Activated naive CD4-positive, alpha-beta T cell treated with anti-CD3 and anti-CD28 coated beads, Interleukin-2, amount 10 ng/mL, durations not matched to agents 7 days and 5 days (primary cell): ENCODE measurements at regions not wholly inside any gene's neighbourhood (a gene's known extent, or its start where the extent isn't known, plus 50 kb on each side); places are given as distances from the start of the nearest gene placed in this dataset.

Experiments used
- CTCF ChIA-PET: fragments of 350-600 bp; sonication (Branson Sonifier 250); formaldehyde crosslinking; loops from one replicate; lab custom pipeline; 2021; ENCODE audit warnings: antibody characterized with exemption; lab: Charles Lee
- DNase-seq: peaks from one replicate; pipeline ENCODE4 v3.0.0-alpha.2; 2020
- H3K27ac Mint-ChIP-seq: one replicate; pipeline ENCODE4 v1.8.0; 2021; ENCODE audit warnings: mild to moderate bottlenecking, moderate library complexity, mixed read lengths
- H3K27me3 Mint-ChIP-seq: one replicate; pipeline ENCODE4 v1.8.0; 2021; ENCODE audit warnings: mild to moderate bottlenecking, mixed read lengths
- H3K36me3 Mint-ChIP-seq: one replicate; pipeline ENCODE4 v1.8.0; 2021; ENCODE audit warnings: mixed read lengths
- H3K4me1 Mint-ChIP-seq: one replicate; pipeline ENCODE4 v1.8.0; 2021; ENCODE audit warnings: mixed read lengths
- H3K4me3 Mint-ChIP-seq: one replicate; pipeline ENCODE4 v1.8.0; 2021; ENCODE audit warnings: mild to moderate bottlenecking, moderate library complexity, mixed read lengths
- H3K9me3 Mint-ChIP-seq: one replicate; pipeline ENCODE4 v1.8.0; 2021; ENCODE audit warnings: mixed read lengths

GRCh38 chr9:106339882-106340281 is 523.1 kb upstream of the ZNF462 start:
- Mint-ChIP-seq H3K4me1 (no peaks in the 10 kb centered on the region), H3K9me3 (peaks cover 7% of the 10 kb centered on the region), H3K27me3 (no peaks in the 10 kb centered on the region), H3K36me3 (no peaks in the 10 kb centered on the region), H3K27ac (no peak overlapping the region), H3K4me3 (no peak overlapping the region)
- DNase-seq = no peak
- CTCF ChIA-PET = interaction anchor here (0.6 kb wide), 1 partner anchor 57 kb away, joined by 3 read pairs; no protein-coding TSS in a partner anchor

DNA sequence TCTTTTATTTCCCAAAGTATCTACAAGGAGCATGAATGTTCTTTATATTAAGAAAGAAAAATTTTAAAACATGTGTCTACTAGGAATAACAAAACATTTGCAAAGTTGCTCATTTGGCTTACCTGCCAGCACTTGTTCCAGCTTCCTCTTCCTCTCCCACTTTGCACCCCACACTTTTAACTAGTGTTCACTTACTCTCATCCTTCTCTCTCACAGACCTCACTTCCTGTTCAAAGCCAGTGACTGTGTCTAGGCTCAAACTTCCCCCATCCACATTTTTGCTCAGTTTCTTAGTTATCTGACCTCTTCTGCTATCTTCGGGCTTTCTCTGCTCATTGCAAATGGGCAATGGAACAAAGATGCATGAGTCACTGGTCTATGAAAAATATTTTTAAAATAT is 512.2 kb upstream of the ZNF462 start:
- H3K27ac Mint-ChIP-seq = no peak overlapping the region
- peaks cover 8% of the 10 kb centered on the region for H3K9me3 Mint-ChIP-seq
- no peak overlapping the region for H3K4me3 Mint-ChIP-seq
- DNase-seq = no peak
- CTCF ChIA-PET = no interaction called here
- no peaks in the 10 kb centered on the region for H3K4me1 Mint-ChIP-seq
- H3K36me3 Mint-ChIP-seq = no peaks in the 10 kb centered on the region
- no peaks in the 10 kb centered on the region for H3K27me3 Mint-ChIP-seq

DNA sequence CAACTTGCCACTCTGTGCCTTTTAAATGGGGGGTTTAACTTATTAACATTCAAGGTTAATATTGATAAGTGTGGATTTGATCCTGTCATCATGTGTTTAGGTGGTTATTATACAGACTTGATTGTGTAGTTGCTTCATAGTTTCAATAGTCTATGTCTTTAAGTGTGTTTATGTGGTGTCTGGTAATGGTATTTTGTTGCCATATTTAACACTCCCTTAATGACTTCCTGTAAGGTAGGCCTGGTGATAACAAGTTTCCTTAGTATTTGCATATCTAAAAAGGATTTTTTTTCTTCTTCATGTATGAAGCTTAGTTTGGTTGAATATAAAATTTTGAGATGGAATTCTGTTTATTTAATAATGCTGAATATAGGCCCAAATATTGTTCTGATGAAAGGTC is 506.0 kb upstream of the ZNF462 start:
- Mint-ChIP-seq H3K27ac (no peak overlapping the region), H3K27me3 (no peaks in the 10 kb centered on the region), H3K4me3 (no peak overlapping the region), H3K4me1 (no peaks in the 10 kb centered on the region), H3K36me3 (no peaks in the 10 kb centered on the region), H3K9me3 (peaks cover 27% of the 10 kb centered on the region)
- CTCF ChIA-PET = no interaction called here
- DNase-seq = no peak

DNA sequence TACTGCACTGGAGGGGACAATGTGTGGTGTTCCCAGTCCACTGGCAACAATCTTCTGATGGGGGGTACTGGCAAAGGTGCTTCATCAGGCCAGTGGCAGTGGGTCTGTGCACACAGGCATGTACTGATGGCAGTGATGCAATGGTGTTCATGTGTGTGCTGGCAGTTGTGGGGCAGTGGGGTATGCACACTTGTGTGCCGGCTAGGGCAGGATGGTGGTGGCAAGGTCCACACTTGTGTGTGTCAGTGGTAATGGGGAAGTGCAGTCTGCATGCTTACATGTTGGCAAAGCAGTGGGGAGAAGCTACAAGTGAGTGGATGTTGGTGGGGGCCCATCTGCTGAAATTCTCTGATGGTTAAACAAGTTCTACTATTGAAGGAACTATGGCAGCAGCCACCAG is 504.6 kb upstream of the ZNF462 start:
- CTCF ChIA-PET = no interaction called here
- DNase-seq = no peak
- no peak overlapping the region for H3K27ac Mint-ChIP-seq
- H3K4me1 Mint-ChIP-seq = no peaks in the 10 kb centered on the region
- H3K9me3 Mint-ChIP-seq = peaks cover 27% of the 10 kb centered on the region
- no peak overlapping the region for H3K4me3 Mint-ChIP-seq
- no peaks in the 10 kb centered on the region for H3K27me3 Mint-ChIP-seq
- H3K36me3 Mint-ChIP-seq = no peaks in the 10 kb centered on the region

DNA sequence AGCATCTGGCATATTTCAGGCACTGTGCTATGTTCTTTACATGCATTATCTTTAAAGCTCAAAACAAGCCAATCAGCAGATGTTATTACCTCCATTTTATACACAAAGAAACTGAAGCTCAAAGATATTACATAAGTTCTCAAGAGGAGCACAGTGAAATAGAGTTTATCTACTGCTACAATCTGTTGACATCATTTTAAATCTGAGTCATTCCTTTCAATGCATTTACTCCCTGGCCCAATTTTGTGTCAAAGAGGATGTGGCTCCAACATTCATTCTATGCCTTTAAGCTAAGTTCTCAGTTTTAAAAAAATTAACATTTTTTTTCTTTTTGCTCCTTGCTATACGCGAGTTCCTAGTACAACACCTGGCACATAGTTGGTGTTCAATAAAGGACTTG is 486.3 kb upstream of the ZNF462 start:
- no peak for DNase-seq

GRCh38 chr9:106383072-106383471 is 479.9 kb upstream of the ZNF462 start:
- CTCF ChIA-PET = no interaction called here
- Mint-ChIP-seq H3K36me3 (no peaks in the 10 kb centered on the region), H3K4me1 (no peaks in the 10 kb centered on the region), H3K9me3 (peaks cover 2% of the 10 kb centered on the region), H3K4me3 (no peak overlapping the region), H3K27ac (no peak overlapping the region), H3K27me3 (no peaks in the 10 kb centered on the region)
- no peak for DNase-seq

More for the DNA sequence above, 486.3 kb upstream of the ZNF462 start:
- no peak overlapping the region for H3K4me3 Mint-ChIP-seq
- H3K36me3 Mint-ChIP-seq = no peaks in the 10 kb centered on the region
- no peak overlapping the region for H3K27ac Mint-ChIP-seq
- no peaks in the 10 kb centered on the region for H3K4me1 Mint-ChIP-seq
- no peaks in the 10 kb centered on the region for H3K27me3 Mint-ChIP-seq
- H3K9me3 Mint-ChIP-seq = peaks cover 6% of the 10 kb centered on the region
- CTCF ChIA-PET = no interaction called here

- no peak for DNase-seq
- peaks cover 2% of the 10 kb centered on the region for H3K9me3 Mint-ChIP-seq
- H3K27ac Mint-ChIP-seq = no peak overlapping the region
- no peak overlapping the region for H3K4me3 Mint-ChIP-seq
- no peaks in the 10 kb centered on the region for H3K4me1 Mint-ChIP-seq
- H3K36me3 Mint-ChIP-seq = no peaks in the 10 kb centered on the region
- CTCF ChIA-PET = no interaction called here
- no peaks in the 10 kb centered on the region for H3K27me3 Mint-ChIP-seq
Observed at GRCh38 chr9:106387965-106388364, 475.0 kb upstream of the ZNF462 start.

- no peaks in the 10 kb centered on the region for H3K27me3 Mint-ChIP-seq
- no peaks in the 10 kb centered on the region for H3K9me3 Mint-ChIP-seq
- H3K27ac Mint-ChIP-seq = no peak overlapping the region
- H3K4me1 Mint-ChIP-seq = no peaks in the 10 kb centered on the region
- DNase-seq = no peak
- no peaks in the 10 kb centered on the region for H3K36me3 Mint-ChIP-seq
- CTCF ChIA-PET = no interaction called here
- no peak overlapping the region for H3K4me3 Mint-ChIP-seq
Observed at GRCh38 chr9:106393226-106393625, 469.7 kb upstream of the ZNF462 start.

DNA sequence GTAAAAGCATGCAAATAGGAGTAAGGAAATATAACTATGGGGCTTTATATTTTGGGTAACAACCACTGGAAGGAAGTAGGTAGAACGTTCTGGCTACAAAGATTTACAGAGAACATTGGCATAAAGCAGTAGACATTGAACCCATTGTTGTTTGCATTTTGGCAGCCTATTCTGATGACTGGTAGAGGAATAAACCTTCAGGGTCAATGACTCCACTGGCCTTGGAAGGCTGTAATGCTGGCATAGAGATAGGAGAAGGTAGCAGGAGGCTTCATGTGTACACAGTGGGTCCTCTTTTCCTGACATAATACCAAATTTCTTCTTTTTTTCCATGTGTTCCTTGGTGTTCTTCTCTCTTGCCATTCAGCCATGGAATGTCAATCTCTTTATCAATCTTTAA is 462.8 kb upstream of the ZNF462 start:
- no peak for DNase-seq
- no peak overlapping the region for H3K27ac Mint-ChIP-seq
- H3K27me3 Mint-ChIP-seq = no peaks in the 10 kb centered on the region
- CTCF ChIA-PET = no interaction called here
- H3K4me3 Mint-ChIP-seq = no peak overlapping the region
- peaks cover 5% of the 10 kb centered on the region for H3K9me3 Mint-ChIP-seq
- no peaks in the 10 kb centered on the region for H3K36me3 Mint-ChIP-seq
- no peaks in the 10 kb centered on the region for H3K4me1 Mint-ChIP-seq

- CTCF ChIA-PET = no interaction called here
- Mint-ChIP-seq H3K27me3 (no peaks in the 10 kb centered on the region), H3K9me3 (peaks cover 5% of the 10 kb centered on the region), H3K27ac (no peak overlapping the region), H3K4me1 (no peaks in the 10 kb centered on the region), H3K36me3 (no peaks in the 10 kb centered on the region), H3K4me3 (no peak overlapping the region)
- DNase-seq = no peak
Observed at GRCh38 chr9:106400950-106401349, 462.0 kb upstream of the ZNF462 start.

GRCh38 chr9:106403081-106403480 is 459.9 kb upstream of the ZNF462 start:
- H3K27ac Mint-ChIP-seq = no peak overlapping the region
- no peaks in the 10 kb centered on the region for H3K27me3 Mint-ChIP-seq
- peaks cover 5% of the 10 kb centered on the region for H3K9me3 Mint-ChIP-seq
- no peak overlapping the region for H3K4me3 Mint-ChIP-seq
- no peak for DNase-seq
- H3K36me3 Mint-ChIP-seq = no peaks in the 10 kb centered on the region
- CTCF ChIA-PET = no interaction called here
- no peaks in the 10 kb centered on the region for H3K4me1 Mint-ChIP-seq

DNA sequence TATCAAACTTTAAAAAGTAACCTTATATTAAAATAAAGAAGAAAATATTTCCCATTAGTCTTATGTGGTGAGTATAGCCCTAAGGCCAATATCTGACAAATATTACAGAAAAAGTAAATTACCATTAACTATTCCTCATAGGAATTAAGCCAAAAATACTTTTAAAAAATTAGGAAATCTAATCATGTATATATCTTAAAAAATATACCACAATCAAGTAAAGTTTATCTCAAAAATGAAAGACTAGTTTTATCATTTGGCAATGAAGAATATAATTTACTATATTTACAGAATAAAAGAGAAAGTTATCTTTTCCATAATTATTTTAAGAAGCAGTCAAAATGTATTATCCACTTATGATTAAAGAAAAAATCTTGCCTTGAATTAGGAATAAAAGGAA is 458.8 kb upstream of the ZNF462 start:
- Mint-ChIP-seq H3K27me3 (no peaks in the 10 kb centered on the region), H3K4me1 (no peaks in the 10 kb centered on the region), H3K36me3 (no peaks in the 10 kb centered on the region), H3K9me3 (peaks cover 5% of the 10 kb centered on the region), H3K4me3 (no peak overlapping the region), H3K27ac (no peak overlapping the region)
- no peak for DNase-seq
- CTCF ChIA-PET = no interaction called here

DNA sequence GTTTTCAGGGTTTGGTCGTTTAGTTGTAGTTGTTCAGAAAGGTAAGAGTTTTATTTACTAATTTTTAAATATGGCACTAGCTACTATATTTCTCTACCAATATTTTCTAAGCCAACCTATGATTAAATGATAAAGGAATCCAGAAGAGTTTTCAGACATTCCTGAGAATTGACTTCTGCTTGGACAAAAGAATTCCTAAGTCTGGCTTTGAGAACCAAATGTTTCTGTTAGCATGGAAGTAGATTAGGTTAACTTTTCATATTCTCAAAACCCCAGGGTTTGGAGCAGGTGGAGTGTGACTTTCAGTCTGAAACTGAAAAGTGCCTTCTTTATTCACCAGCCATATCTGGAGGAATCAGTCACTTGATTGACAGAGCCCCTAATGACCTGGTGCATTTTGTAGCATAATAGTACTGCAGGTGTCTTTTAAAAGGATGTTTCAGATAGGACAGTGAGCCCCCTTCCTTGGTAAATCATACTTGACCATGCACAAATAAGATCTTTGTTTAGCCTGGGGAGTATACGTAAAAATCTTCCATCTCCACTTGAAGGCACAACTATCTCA is 457.0 kb upstream of the ZNF462 start:
- Mint-ChIP-seq H3K27me3 (no peaks in the 10 kb centered on the region), H3K9me3 (no peaks in the 10 kb centered on the region), H3K4me3 (no peak overlapping the region), H3K36me3 (no peaks in the 10 kb centered on the region), H3K27ac (no peak overlapping the region), H3K4me1 (no peaks in the 10 kb centered on the region)
- CTCF ChIA-PET = no interaction called here
- no peak for DNase-seq

DNA sequence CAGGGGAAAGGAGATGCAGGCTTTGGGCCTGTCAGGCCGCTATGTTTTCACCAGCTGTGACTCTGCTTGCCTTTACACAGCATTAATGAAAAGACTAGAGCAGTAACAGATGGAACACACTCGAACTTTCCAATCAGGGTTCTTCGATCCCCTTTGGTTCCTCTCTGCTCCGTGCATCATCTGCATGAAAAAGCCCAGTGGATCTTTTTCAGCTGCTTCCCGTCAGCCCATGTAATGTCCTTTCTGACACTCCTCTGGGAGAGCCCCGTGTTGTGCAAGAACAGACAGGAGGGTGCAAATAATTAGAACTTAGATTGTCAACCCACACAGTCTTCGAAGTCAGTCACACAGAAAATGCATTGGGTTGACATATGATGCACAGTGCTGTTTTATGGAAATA is 448.9 kb upstream of the ZNF462 start:
- H3K4me1 Mint-ChIP-seq = no peaks in the 10 kb centered on the region
- no peaks in the 10 kb centered on the region for H3K36me3 Mint-ChIP-seq
- CTCF ChIA-PET = no interaction called here
- H3K9me3 Mint-ChIP-seq = peaks cover 10% of the 10 kb centered on the region
- H3K27me3 Mint-ChIP-seq = no peaks in the 10 kb centered on the region
- H3K4me3 Mint-ChIP-seq = no peak overlapping the region
- DNase-seq = no peak
- H3K27ac Mint-ChIP-seq = no peak overlapping the region

- CTCF ChIA-PET = no interaction called here
- Mint-ChIP-seq H3K4me1 (no peaks in the 10 kb centered on the region), H3K36me3 (no peaks in the 10 kb centered on the region), H3K27ac (no peak overlapping the region), H3K4me3 (no peak overlapping the region), H3K9me3 (peaks cover 8% of the 10 kb centered on the region), H3K27me3 (no peaks in the 10 kb centered on the region)
- DNase-seq = no peak
Observed at GRCh38 chr9:106417685-106418084, 445.3 kb upstream of the ZNF462 start.

DNA sequence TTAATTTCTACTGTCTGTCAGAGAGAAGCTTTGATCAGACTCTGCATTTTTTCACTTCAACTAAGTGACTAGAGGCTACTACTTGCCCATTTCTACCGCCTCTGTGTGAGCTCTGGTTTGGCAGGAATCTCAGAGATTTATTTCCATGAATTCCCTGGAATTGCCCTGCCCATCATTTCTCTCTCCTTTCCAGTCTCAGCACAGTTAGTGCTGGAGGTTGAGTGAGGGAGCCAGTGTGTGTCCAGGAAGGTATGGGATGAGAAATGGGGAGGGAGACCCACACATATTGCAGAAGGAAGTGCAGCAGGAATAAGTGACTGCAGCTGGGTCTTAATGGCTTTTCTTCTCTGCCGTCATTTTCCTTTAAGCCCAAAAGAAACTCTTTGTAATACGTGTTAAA is 443.1 kb upstream of the ZNF462 start:
- Mint-ChIP-seq H3K9me3 (peaks cover 6% of the 10 kb centered on the region), H3K27me3 (no peaks in the 10 kb centered on the region), H3K4me3 (no peak overlapping the region), H3K4me1 (no peaks in the 10 kb centered on the region), H3K36me3 (no peaks in the 10 kb centered on the region), H3K27ac (no peak overlapping the region)
- CTCF ChIA-PET = no interaction called here
- DNase-seq = no peak
